Panc1 (cell line): ENCODE measurements at regions not wholly inside any gene's neighbourhood (a gene's known extent, or its start where the extent isn't known, plus 50 kb on each side); places are given as distances from the start of the nearest gene placed in this dataset.
"Not testable (repeated sequence)": the region's sequence is repeated elsewhere in the genome, so short reads cannot be mapped to it uniquely, and the experiment has no call there.

Source experiments
- ATAC-seq: fragments of 200-7000 bp; cut with Tn5 transposase; 2 replicates; pipeline ENCODE4 v1.9.1; 2020; ENCODE audit warnings: mild to moderate bottlenecking, moderate library complexity
- BruUV-seq: library from RNA; stranded (reverse); fragments of 400-500 nt; replicated peaks from 2 replicates; lab custom pipeline; 2021; lab: Mats Ljungman, UMichigan
- CTCF ChIA-PET: fragments of 300-600 bp; sonication (Branson Sonifier 250); formaldehyde crosslinking; loops from one replicate; lab custom pipeline; 2022; ENCODE audit warnings: antibody characterized with exemption; lab: Charles Lee
- POLR2A ChIA-PET: fragments of 300-600 bp; sonication (Branson Sonifier 250); formaldehyde crosslinking; loops from one replicate; lab custom pipeline; 2022; ENCODE audit warnings: antibody characterized with exemption; lab: Charles Lee
- DNase-seq: peaks from one replicate; pipeline ENCODE4 v3.0.0-alpha.2; 2010; ENCODE audit warnings: low read depth, low spot score
- H3K27ac ChIP-seq: 2 replicates; pipeline ENCODE4 v1.5.1; 2011; ENCODE audit warnings: mild to moderate bottlenecking, low read length, inconsistent platforms
- H3K27me3 ChIP-seq: fragments of 200-500 bp; sonication (Bioruptor generic); 2 replicates; pipeline ENCODE4 v1.6.0; 2014; ENCODE audit warnings: low read length, inconsistent platforms; ENCODE audit not compliant: control insufficient read depth, insufficient read depth
- H3K36me3 ChIP-seq: fragments of 200-500 bp; sonication (Bioruptor generic); 2 replicates; pipeline ENCODE4 v1.5.1; 2014; ENCODE audit warnings: inconsistent platforms, mild to moderate bottlenecking, low read length, moderate library complexity; ENCODE audit not compliant: control insufficient read depth, insufficient read depth
- H3K4me1 ChIP-seq: 2 replicates; pipeline ENCODE4 v1.5.1; 2011; ENCODE audit warnings: inconsistent platforms, mild to moderate bottlenecking, low read length, moderate library complexity; ENCODE audit not compliant: control insufficient read depth, insufficient read depth
- H3K4me3 ChIP-seq, 2 experiments: 2 replicates each; pipeline ENCODE4 v1.5.1; 2011 to 2012; ENCODE audit warnings: low read depth in 2 of 2, low read length in 2 of 2, mild to moderate bottlenecking in 2 of 2, inconsistent platforms in 1 of 2, moderate library complexity in 1 of 2
- H3K9me3 ChIP-seq: fragments of 200-500 bp; sonication (Bioruptor generic); 2 replicates; pipeline ENCODE4 v1.5.1; 2014; ENCODE audit warnings: low read depth, mild to moderate bottlenecking, inconsistent platforms, low read length, moderate library complexity; ENCODE audit not compliant: control insufficient read depth, insufficient read depth
- POLR2AphosphoS5 ChIP-seq: IDR thresholded peaks from 2 replicates; pipeline ENCODE4 v1.6.1; 2012; ENCODE audit warnings: mild to moderate bottlenecking, low read depth, low read length, moderate library complexity
- SIN3A ChIP-seq: IDR thresholded peaks from 2 replicates; pipeline ENCODE4 v1.6.1; 2012; ENCODE audit warnings: low read depth, mild to moderate bottlenecking, low read length, moderate library complexity, borderline replicate concordance; ENCODE audit not compliant: insufficient read depth
- TCF7L2 ChIP-seq: IDR thresholded peaks from 2 replicates; pipeline ENCODE4 v1.6.1; 2011; ENCODE audit warnings: mild to moderate bottlenecking, low read depth, low read length, inconsistent platforms
- in situ Hi-C: cut with HindIII; loops from 2 replicates; pipeline ENCODE4 v1.10.0; 2016; ENCODE audit warnings: low sequenced_read_pairs, low pct_unique_long_range_greater_than_20kb
- intact Hi-C: fragments of 100-400 bp; cut with micrococcal nuclease; formaldehyde crosslinking; loops from one replicate; pipeline ENCODE4 v1.10.0; 2022; ENCODE audit not compliant: unreplicated experiment
- TF ChIP-seq, protein P1 (sequence below): fragments of 450-650 bp; IDR thresholded peaks from 2 replicates; pipeline ENCODE4 v1.5.1; 2017; ENCODE audit warnings: mild to moderate bottlenecking
- TF ChIP-seq, protein P2 (sequence below), 2 experiments: IDR thresholded peaks; 2 replicates each; pipeline ENCODE4 v1.6.1; 2011 to 2012; ENCODE audit warnings: low read depth in 2 of 2, control low read depth in 1 of 2, low read length in 1 of 2, mild to moderate bottlenecking in 1 of 2, moderate library complexity in 1 of 2; ENCODE audit not compliant: insufficient read depth in 1 of 2

DNA sequence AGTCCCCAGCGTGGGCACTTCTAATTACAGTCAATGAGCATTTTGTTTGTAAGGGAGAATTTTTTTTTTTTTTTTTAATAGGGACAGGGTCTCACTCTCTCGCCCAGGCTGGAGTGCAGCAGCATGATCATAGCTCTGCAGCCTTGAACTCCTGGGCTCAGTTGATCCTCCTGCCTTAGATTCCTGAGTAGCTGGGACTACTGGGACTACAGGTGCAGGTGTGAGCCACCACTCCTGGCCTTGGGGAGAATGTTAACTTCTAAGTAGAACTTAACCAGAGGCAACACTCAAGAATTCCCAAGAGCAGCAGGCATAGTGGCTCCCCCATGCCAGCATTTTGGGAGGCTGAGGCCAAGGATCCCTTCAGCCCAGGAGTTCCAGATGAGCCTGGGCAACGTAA is 52.9 kb upstream of the ZNF217 start:
- POLR2A ChIA-PET: interaction anchor here (0.5 to 1.0 kb wide), 9 partner anchors 22 to 90 kb away, joined by 4 to 10 read pairs (median 5); no protein-coding TSS in a partner anchor
- no peak for ATAC-seq
- no TSS peak for BruUV-seq
- Histone ChIP-seq H3K4me1 (peaks cover 31% of the 10 kb centered on the region), H3K9me3 (no peaks in the 10 kb centered on the region), H3K27ac (peak overlapping the region; percentile 99), H3K27me3 (no peaks in the 10 kb centered on the region), H3K36me3 (no peaks in the 10 kb centered on the region), H3K4me3 (no peak overlapping the region)
- TF ChIP-seq, protein P1, sequence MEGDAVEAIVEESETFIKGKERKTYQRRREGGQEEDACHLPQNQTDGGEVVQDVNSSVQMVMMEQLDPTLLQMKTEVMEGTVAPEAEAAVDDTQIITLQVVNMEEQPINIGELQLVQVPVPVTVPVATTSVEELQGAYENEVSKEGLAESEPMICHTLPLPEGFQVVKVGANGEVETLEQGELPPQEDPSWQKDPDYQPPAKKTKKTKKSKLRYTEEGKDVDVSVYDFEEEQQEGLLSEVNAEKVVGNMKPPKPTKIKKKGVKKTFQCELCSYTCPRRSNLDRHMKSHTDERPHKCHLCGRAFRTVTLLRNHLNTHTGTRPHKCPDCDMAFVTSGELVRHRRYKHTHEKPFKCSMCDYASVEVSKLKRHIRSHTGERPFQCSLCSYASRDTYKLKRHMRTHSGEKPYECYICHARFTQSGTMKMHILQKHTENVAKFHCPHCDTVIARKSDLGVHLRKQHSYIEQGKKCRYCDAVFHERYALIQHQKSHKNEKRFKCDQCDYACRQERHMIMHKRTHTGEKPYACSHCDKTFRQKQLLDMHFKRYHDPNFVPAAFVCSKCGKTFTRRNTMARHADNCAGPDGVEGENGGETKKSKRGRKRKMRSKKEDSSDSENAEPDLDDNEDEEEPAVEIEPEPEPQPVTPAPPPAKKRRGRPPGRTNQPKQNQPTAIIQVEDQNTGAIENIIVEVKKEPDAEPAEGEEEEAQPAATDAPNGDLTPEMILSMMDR: no peak
- in situ Hi-C loops: no loop called here
- intact Hi-C loops: no loop called here
- CTCF ChIA-PET: interaction anchor here (0.5 kb wide), 1 partner anchor 288 kb away, joined by 4 read pairs; no protein-coding TSS in a partner anchor
- no peak for DNase-seq

DNA sequence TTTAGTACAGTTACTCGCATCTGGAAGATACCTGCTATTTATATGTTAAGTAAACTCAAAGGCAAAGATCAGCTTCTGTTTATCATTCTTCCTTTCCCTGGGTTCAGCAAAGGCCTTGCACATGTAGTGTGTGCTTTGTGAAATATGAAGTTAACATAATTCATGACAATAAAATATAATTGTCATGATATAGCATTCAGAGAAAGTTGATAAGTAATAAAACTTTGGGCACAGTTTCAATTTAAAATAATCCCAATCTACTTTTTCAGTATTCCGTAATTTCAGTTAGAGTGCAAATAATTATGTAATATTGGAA is 51.9 kb upstream of the ZNF217 start:
- CTCF ChIA-PET: interaction anchor here (0.7 kb wide), 1 partner anchor 128 kb away, joined by 4 read pairs; no protein-coding TSS in a partner anchor
- no peaks in the 10 kb centered on the region for H3K36me3 ChIP-seq
- POLR2A ChIA-PET: no interaction called here
- H3K27ac ChIP-seq: peak overlapping the region; percentile 99
- no TSS peak for BruUV-seq
- no peak for ATAC-seq
- H3K9me3 ChIP-seq: no peaks in the 10 kb centered on the region
- TF ChIP-seq TCF7L2 (no peak), SIN3A (no peak), POLR2AphosphoS5 (no peak)
- TF ChIP-seq, protein P2, sequence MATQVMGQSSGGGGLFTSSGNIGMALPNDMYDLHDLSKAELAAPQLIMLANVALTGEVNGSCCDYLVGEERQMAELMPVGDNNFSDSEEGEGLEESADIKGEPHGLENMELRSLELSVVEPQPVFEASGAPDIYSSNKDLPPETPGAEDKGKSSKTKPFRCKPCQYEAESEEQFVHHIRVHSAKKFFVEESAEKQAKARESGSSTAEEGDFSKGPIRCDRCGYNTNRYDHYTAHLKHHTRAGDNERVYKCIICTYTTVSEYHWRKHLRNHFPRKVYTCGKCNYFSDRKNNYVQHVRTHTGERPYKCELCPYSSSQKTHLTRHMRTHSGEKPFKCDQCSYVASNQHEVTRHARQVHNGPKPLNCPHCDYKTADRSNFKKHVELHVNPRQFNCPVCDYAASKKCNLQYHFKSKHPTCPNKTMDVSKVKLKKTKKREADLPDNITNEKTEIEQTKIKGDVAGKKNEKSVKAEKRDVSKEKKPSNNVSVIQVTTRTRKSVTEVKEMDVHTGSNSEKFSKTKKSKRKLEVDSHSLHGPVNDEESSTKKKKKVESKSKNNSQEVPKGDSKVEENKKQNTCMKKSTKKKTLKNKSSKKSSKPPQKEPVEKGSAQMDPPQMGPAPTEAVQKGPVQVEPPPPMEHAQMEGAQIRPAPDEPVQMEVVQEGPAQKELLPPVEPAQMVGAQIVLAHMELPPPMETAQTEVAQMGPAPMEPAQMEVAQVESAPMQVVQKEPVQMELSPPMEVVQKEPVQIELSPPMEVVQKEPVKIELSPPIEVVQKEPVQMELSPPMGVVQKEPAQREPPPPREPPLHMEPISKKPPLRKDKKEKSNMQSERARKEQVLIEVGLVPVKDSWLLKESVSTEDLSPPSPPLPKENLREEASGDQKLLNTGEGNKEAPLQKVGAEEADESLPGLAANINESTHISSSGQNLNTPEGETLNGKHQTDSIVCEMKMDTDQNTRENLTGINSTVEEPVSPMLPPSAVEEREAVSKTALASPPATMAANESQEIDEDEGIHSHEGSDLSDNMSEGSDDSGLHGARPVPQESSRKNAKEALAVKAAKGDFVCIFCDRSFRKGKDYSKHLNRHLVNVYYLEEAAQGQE (IDR thresholded peaks at IDR 0.05; ENCODE audit: insufficient read depth in 1 of 2, low read depth in 2 of 2, low read length in 1 of 2): no peak
- TF ChIP-seq, protein P1: no peak
- H3K4me1 ChIP-seq: peaks cover 31% of the 10 kb centered on the region
- no peak for DNase-seq
- no peak overlapping the region for H3K4me3 ChIP-seq
- in situ Hi-C loops: no loop called here
- H3K27me3 ChIP-seq: no peaks in the 10 kb centered on the region
- intact Hi-C loops: no loop called here

DNA sequence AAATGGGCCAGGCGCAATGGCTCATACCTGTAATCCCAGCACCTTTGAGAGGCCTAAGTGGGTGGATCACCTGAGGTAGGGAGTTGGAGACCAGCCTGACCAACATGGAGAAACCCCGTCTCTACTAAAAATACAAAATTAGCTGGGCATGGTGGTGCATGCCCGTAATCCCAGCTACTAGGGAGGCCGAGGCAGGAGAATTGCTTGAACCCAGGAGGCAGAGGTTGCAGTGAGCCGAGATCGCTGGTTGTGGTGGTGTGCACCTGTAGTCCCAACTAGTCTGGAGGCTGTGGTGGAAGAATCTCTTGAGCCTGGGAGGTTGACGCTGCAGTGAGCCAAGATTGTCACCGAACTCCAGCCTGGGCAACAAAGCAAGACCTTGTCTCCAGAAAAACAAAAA is 50.5 kb upstream of the ZNF217 start:
- in situ Hi-C loops, CTCF ChIA-PET, DNase-seq, intact Hi-C loops, H3K9me3 ChIP-seq, H3K27me3 ChIP-seq, BruUV-seq, H3K36me3 ChIP-seq, ATAC-seq, H3K4me3 ChIP-seq, POLR2A ChIA-PET: not testable (repeated sequence)
- Histone ChIP-seq H3K27ac (peak overlapping the region; percentile 99), H3K4me1 (peaks cover 36% of the 10 kb centered on the region)
